ENCODE measurements at regions not wholly inside any gene's neighbourhood (a gene's known extent, or its start where the extent isn't known, plus 50 kb on each side); places are given as distances from the start of the nearest gene placed in this dataset.
A peak's percentile ranks its signal among the peaks of the same experiment; 100 is the strongest.

- intact Hi-C loops (cut with DNase I, micrococcal nuclease), result no loop called here
- no peak for ATAC-seq
- DNase-seq, result no peak
Observed at GRCh38 chr2:198499539-198499938, 695.1 kb downstream of the PLCL1 start.

- ATAC-seq (no peak), DNase-seq (no peak)
- intact Hi-C loops (cut with DNase I, micrococcal nuclease), result no loop called here
Observed at GRCh38 chr2:198498516-198498915, 694.1 kb downstream of the PLCL1 start.

DNA sequence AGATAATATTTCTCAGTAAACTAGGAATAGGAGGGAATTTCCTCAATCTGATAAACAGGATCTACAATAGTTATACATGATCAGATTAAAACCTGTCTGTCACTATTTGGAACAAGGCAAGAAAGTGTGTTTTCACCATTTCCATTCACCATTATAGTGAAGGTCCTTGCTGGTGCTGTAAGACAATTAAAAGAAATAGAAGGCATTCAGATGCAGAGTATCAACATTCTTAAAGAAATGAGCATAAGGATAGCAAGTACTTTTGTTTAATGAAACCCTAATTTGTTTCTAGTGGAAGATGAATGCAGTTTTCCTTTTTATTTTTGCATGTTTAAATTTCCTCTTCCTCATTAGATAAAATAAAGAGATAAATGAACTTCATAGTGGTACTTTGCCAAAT is 693.7 kb downstream of the PLCL1 start:
- intact Hi-C loops (cut with DNase I, micrococcal nuclease), result no loop called here
- ATAC-seq (no peak), DNase-seq (no peak)

DNA sequence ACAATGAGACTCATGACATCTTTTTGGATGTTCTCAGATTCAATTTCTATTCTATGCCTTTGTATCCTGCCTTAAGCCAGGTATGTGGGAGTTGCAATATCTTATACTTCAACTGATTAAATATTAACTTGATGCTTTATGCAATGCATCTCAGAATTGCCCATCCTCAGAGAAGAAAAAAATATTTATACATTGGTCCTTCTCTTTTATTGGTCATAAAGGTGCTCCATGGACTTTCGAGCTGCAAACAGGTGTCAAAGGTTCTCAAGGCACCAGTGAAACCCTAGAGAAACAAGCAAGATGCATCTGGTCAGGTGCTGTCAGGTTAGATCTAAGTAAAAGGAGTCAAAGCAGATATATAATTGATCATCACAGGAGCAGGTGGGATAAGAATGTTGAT is 690.5 kb downstream of the PLCL1 start:
- ATAC-seq, result peak; percentile 86
- DNase-seq, result peak in 1 of 2 donors; percentile 46
- intact Hi-C loops (cut with DNase I, micrococcal nuclease), result no loop called here

DNA sequence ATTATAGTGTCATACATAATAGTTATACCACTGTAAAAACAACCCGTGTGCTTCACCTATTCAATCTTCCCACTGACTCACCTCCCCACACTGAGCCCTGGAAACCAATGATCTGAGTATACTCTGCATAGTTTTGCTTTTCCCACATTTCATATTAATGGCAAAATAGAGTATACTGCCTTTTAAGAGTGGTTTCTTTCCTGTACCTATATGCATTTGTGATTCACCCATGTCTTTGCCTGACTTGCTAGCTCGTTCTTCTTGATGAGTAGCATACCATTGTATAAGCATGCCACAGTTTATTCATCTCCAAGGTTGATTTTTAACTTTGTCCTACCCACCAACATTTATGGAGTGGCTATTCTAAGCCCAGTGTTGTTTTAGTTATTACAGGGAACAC is 686.4 kb downstream of the PLCL1 start:
- intact Hi-C loops (cut with DNase I, micrococcal nuclease), result no loop called here
- ATAC-seq (peak; percentile 78), DNase-seq (no peak)

DNA sequence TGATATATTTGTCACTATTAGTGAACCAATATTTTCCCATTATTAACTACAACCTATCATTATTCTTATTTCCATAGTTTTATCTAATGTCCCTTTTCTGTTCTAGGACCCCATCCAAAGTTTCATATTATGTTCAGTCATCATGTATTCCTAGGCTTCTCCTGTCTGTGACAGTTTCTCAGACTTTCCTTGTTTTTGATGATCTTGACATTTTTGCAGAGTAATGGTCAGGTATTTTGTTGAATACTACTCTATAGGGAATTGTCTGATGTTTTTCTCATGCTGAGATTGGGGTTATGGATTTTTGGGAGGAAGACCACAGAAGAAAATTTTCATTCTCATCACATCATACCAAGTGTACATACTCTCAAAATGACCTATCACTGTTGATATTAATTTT is 684.6 kb downstream of the PLCL1 start:
- intact Hi-C loops (cut with DNase I, micrococcal nuclease), result no loop called here
- no peak for ATAC-seq
- no peak for DNase-seq

- DNase-seq (no peak), ATAC-seq (no peak)
- intact Hi-C loops (cut with DNase I, micrococcal nuclease), result no loop called here
Observed at GRCh38 chr2:198483051-198483450, 678.7 kb downstream of the PLCL1 start.

- no peak for DNase-seq
- intact Hi-C loops (cut with DNase I, micrococcal nuclease), result no loop called here
- ATAC-seq, result no peak
Observed at GRCh38 chr2:198479065-198479464, 674.7 kb downstream of the PLCL1 start.

- DNase-seq (no peak), ATAC-seq (no peak)
- intact Hi-C loops (cut with DNase I, micrococcal nuclease), result no loop called here
Observed at GRCh38 chr2:198478361-198478760, 674.0 kb downstream of the PLCL1 start.

DNA sequence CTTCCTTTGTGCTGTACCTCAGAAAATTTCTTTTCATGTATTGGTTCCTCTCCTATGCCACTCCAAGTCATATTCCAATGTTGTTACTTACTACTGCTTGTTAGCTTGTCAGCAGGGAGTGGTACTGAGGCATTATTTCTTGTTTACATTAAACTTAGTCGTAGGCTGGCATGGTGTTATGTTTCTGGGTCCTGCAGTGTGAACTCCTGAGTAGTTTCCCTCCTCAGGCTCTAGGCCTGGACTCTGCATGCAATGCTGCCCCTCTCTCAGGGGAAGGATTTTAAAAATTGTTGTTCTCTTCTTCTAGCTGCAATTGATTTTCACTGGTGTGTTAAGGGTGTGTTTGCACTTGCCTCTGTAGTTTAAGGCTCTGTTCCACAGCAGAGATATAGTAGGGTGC is 671.6 kb downstream of the PLCL1 start:
- ATAC-seq (peak; percentile 48), DNase-seq (no peak)
- intact Hi-C loops (cut with DNase I, micrococcal nuclease), result no loop called here

DNA sequence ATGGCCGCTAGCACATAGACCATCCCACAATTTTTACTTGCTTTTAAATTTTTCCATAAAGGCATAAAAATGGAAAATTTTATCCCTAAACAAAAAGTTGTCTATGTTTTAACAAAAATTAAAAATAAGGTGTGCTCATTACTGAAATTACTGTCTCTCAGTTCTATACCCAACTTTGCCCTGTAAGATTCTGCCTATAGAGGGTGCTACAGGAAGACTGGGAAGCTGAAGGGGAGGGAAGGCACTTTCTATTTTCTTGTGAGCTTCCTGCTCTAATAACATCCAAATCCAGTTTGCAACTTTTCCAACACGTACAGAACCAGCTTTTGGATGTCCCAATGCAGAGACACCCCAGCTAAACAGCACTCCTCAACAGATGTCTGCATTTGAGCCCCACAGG is 666.9 kb downstream of the PLCL1 start:
- intact Hi-C loops (cut with DNase I, micrococcal nuclease), result no loop called here
- ATAC-seq, result peak; percentile 55
- DNase-seq, result no peak

GRCh38 chr2:198468136-198468535 is 663.7 kb downstream of the PLCL1 start:
- DNase-seq (no peak), ATAC-seq (no peak)
- intact Hi-C loops (cut with DNase I, micrococcal nuclease), result no loop called here

DNA sequence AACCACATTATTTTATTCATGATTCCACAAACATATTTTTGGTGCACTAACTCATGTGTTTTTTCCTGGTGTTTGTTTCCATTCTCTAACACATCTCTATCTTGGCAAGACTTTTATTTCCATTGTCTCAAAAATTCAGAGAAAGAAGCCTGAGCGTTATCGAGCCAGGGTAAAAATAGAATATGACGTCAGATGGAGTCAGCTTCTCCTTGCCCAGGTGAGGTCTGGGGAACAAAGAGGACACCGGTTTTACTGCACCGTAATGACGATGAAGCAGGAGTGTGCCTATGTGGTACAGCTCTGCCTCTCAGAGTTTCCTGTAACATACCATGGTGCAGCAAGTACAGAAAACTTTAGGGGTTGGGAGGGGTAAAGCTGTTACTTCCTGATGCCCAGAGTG is 661.6 kb downstream of the PLCL1 start:
- DNase-seq, result no peak
- ATAC-seq, result no peak
- intact Hi-C loops (cut with DNase I, micrococcal nuclease), result no loop called here

DNA sequence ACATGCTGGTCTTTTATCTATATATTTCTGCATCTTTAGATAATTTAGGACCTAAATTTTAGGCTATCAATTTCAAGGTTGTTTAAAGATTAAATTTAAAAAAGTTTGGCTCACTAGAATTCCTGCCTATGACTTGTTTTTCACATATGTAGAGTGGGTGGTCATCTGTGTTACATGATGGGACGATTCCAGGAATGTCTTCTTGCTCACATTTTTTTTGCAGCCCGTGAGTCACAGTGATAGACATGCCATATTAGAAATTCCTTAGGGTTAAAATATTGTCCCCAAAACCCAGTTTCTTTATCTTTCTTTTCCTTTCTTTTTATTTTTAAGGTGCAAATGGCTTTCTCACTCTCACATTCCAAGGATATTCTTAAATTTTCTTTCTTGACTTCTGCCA is 652.0 kb downstream of the PLCL1 start:
- no peak for ATAC-seq
- intact Hi-C loops (cut with DNase I, micrococcal nuclease), result no loop called here
- DNase-seq, result no peak

- intact Hi-C loops (cut with DNase I, micrococcal nuclease), result no loop called here
- no peak for DNase-seq
Observed at GRCh38 chr2:198453866-198454265, 649.5 kb downstream of the PLCL1 start.

DNA sequence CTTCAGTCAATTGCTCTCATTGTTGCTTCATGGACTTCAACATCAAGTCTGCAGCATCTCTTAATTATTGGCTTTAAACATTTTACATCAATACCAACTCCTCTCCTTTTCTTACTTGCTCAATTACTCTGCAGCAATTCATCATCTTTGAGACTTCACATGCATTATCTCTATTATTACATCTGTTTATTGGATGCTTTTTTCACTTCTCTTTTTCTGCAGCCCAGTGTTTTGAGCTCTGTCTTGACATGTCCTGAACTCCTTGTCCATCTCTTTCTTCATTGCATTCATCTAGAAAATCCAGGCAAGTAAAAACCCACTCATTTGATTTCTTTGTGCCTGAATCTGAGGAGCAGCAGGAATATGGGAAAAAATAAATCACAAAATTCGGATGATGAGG is 647.9 kb downstream of the PLCL1 start:
- DNase-seq, result no peak
- intact Hi-C loops (cut with DNase I, micrococcal nuclease), result no loop called here
- no peak for ATAC-seq

More at GRCh38 chr2:198453866-198454265, 649.5 kb downstream of the PLCL1 start:
- no peak for ATAC-seq

DNA sequence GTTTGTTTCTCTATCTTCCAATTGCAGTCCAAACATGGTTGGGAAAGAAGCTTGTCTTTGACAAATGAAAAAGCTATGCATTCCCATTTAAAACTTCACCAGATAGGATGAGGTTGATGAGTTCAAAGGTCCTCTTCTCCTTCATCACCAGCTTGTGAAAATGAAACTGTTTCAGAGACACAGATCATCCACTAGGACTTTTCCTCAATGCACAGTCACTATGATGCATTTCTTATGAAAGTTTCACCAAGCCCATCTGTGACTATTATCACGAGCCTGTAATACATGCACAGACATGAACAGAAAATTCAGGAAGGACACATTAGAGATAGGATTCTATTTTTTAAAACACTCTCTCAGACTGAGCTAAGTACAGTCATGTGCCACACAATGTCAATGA is 644.4 kb downstream of the PLCL1 start:
- DNase-seq (no peak), ATAC-seq (peak; percentile 79)
- intact Hi-C loops (cut with DNase I, micrococcal nuclease), result no loop called here

DNA sequence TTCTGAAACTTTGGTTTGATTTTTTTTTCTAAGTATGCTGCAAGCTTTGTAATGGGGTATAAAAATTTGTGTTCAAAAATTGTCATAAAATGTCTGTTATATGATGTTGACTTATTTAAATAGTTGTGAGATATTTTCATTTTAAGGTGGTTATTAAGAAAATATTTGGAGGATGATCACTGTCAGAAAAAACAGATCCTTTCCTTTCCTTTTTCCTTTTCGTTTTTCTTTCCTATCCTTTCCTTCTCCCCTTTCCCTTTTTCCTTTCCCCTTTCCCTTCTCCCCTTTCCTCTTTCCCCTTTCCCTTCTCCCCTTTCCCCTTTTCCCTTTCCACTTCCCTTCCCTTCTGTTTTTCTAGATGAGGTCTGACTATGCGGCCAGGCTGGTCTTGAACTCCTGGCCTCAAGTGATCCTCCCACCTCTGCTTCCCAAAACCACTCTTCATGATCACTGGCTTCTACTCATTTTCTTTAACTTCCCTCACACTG is 640.5 kb downstream of the PLCL1 start:
- DNase-seq, result no peak
- ATAC-seq, result no peak
- intact Hi-C loops (cut with DNase I, micrococcal nuclease), result no loop called here

- ATAC-seq (no peak), DNase-seq (no peak)
- intact Hi-C loops (cut with DNase I, micrococcal nuclease), result no loop called here
Observed at GRCh38 chr2:198441901-198442300, 637.5 kb downstream of the PLCL1 start.

- ATAC-seq (no peak), DNase-seq (no peak)
- intact Hi-C loops (cut with DNase I, micrococcal nuclease), result no loop called here
Observed at GRCh38 chr2:198441246-198441645, 636.9 kb downstream of the PLCL1 start.

DNA sequence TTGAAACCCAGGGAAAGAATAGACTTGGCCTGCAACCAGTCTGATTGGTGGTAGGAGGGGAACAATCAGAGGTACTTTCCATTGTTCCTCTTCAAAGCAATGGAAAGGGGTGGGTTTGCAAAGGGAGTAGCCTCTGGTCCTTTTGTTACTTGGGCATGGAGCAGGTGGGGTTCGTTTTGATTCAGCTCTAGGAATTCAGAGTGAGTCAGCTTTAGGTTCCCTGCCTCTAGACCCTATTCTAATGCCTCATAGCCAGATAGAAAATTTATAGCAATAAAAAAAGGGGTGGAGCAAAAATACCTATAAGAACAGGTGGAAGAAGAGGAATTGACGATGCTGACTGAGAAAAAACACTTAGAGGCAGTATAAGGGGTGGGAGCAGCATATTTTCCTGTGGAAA is 636.4 kb downstream of the PLCL1 start:
- ATAC-seq (no peak), DNase-seq (no peak)
- intact Hi-C loops (cut with DNase I, micrococcal nuclease), result no loop called here

DNA sequence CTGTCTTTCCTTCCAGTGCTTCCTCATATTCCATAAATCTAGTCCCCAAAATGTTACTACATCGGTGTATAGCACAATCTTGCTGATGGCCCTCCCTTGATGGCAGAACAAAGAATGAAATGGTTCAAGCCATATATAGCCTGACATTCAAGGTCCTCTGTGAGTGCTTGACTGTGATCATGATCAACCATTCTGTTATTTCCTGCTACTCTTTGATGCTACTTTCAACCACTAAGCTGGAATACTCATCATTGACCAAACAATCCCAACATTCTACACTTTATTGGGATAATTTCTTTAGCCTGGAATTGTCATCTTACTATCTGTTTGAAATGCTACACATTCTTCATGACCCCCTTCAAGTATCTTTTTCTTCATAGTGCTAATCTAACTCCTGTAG is 633.9 kb downstream of the PLCL1 start:
- intact Hi-C loops (cut with DNase I, micrococcal nuclease), result no loop called here
- DNase-seq (no peak), ATAC-seq (no peak)
